ENCODE measurements at regions not wholly inside any gene's neighbourhood (a gene's known extent, or its start where the extent isn't known, plus 50 kb on each side); places are given as distances from the start of the nearest gene placed in this dataset.

GRCh38 chr2:9735335-9735734, 104.5 kb upstream of the YWHAQ start:
- peak overlapping the region in 1 of 10 donors; percentile 14 for H3K27ac ChIP-seq
- no peak for TF ChIP-seq CTCF (IDR thresholded peaks at IDR 0.05)
- ATAC-seq (no peak), DNase-seq (no peak)
- H3K27me3 ChIP-seq = no peaks in the 10 kb centered on the region
- H3K9me3 ChIP-seq = peaks cover 0 to 31% (median 10%) of the 10 kb centered on the region in 11 donors
- 89 to 92% methylated on average over 2 of the region's 2 CpGs for WGBS, 2 donors
- peaks cover 6 to 38% (median 21%) of the 10 kb centered on the region in 9 donors for H3K4me1 ChIP-seq
- intact Hi-C loops (cut with DNase I) = loop anchor here in 3 of 10 donors (5.0 to 10.0 kb wide), 2 partner anchors 81 to 103 kb away; partner anchors contain the start of gene YWHAQ (in 2 of the 3)
- no peaks in the 10 kb centered on the region for H3K36me3 ChIP-seq
- H3K4me3 ChIP-seq = no peak overlapping the region

DNA sequence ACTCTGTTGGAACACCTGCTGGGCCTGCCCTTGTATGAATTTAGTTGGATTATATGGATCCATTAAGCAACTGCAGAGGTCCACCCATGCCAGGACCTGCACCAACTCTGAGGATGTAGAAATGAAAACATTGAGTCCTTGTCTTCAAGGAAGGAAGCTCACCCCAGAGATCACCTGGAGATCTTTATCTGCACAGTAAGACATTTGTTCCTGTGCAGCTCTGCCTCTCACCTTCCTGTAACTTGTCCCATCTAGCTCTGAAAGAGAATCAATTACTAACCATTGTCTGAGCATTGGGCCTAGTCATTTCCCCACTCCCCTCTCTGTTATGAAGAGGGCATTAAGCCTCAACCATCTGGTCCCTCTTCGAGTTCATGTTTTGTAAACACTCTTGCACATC, 105.2 kb upstream of the YWHAQ start:
- Histone ChIP-seq H3K4me3 (no peak overlapping the region), H3K27ac (peak overlapping the region in 1 of 10 donors; percentile 14), H3K36me3 (no peaks in the 10 kb centered on the region), H3K27me3 (no peaks in the 10 kb centered on the region), H3K9me3 (peaks cover 0 to 31% (median 10%) of the 10 kb centered on the region in 11 donors), H3K4me1 (peaks cover 9 to 42% (median 26%) of the 10 kb centered on the region in 9 donors)
- no peak for TF ChIP-seq CTCF (IDR thresholded peaks at IDR 0.05)
- intact Hi-C loops (cut with DNase I) = loop anchor here in 3 of 10 donors (5.0 to 10.0 kb wide), 2 partner anchors 81 to 104 kb away; partner anchors contain the start of gene YWHAQ (in 2 of the 3)
- 90 to 100% methylated on average over 1 of the region's 1 CpG for WGBS, 2 donors
- ATAC-seq = no peak
- DNase-seq = no peak

- H3K4me3 ChIP-seq = no peak overlapping the region
- peaks cover 9 to 42% (median 27%) of the 10 kb centered on the region in 9 donors for H3K4me1 ChIP-seq
- H3K36me3 ChIP-seq = no peaks in the 10 kb centered on the region
- no peak for ATAC-seq
- TF ChIP-seq CTCF (IDR thresholded peaks at IDR 0.05) = no peak
- H3K27ac ChIP-seq = no peak overlapping the region
- H3K9me3 ChIP-seq = peaks cover 0 to 31% (median 10%) of the 10 kb centered on the region in 11 donors
- no peaks in the 10 kb centered on the region for H3K27me3 ChIP-seq
- intact Hi-C loops (cut with DNase I) = loop anchor here in 3 of 10 donors (5.0 to 10.0 kb wide), 2 partner anchors 82 to 105 kb away; partner anchors contain the start of gene YWHAQ (in 2 of the 3)
- no peak for DNase-seq
- 70 to 79% methylated on average over 9 of the region's 9 CpGs for WGBS, 2 donors
Observed at GRCh38 chr2:9737053-9737875, 106.0 kb upstream of the TAF1B start.

DNA sequence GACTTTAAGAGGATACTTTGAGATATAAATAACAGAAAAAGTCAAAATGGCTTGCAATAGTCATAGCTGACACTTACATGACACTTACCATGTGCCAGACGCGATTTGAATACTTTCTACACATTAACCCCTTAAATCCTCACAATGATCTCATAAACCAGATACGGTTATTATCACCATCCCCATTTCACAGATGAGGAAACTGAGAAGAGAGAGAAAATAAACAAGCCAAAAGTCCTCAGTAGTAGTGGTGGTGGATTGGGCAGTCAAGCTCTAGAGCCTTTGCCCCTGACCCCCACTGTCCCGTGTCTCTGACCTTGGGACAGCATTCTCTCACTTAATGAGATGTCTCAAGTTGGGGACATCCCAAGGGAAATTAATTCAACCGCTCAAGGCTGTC, 105.2 kb upstream of the TAF1B start:
- intact Hi-C loops (cut with DNase I) = loop anchor here in 3 of 10 donors (2.0 to 10.0 kb wide), 3 partner anchors 21 to 106 kb away; partner anchors contain the start of gene YWHAQ (in 2 of the 3)
- no peaks in the 10 kb centered on the region for H3K36me3 ChIP-seq
- DNase-seq (no peak), ATAC-seq (no peak)
- H3K27me3 ChIP-seq = no peaks in the 10 kb centered on the region
- peaks cover 9 to 42% (median 27%) of the 10 kb centered on the region in 9 donors for H3K4me1 ChIP-seq
- peaks cover 0 to 26% (median 10%) of the 10 kb centered on the region in 11 donors for H3K9me3 ChIP-seq
- peak overlapping the region in 9 of 10 donors; percentile 79 to 92 (median 89) for H3K27ac ChIP-seq
- no peak overlapping the region for H3K4me3 ChIP-seq
- no peak for TF ChIP-seq CTCF (IDR thresholded peaks at IDR 0.05)
- 62 to 76% methylated on average over 5 of the region's 5 CpGs for WGBS, 2 donors
